Hematopoietic multipotent progenitor cell (in vitro differentiated cells): ENCODE measurements at regions not wholly inside any gene's neighbourhood (a gene's known extent, or its start where the extent isn't known, plus 50 kb on each side); places are given as distances from the start of the nearest gene placed in this dataset.

ENCODE experiments used
- DNase-seq, 3 donors: peaks; one replicate each; pipeline ENCODE4 v3.0.0-alpha.2; 2011 to 2015; ENCODE audit warnings: low read depth in 2 of 3, low spot score in 2 of 3

- DNase-seq = no peak
Observed at GRCh38 chr17:34527908-34528470, 51.4 kb upstream of the TMEM132E start.

- no peak for DNase-seq
Observed at GRCh38 chr17:34527136-34527907, 52.1 kb upstream of the TMEM132E start.

GRCh38 chr17:34525651-34526050 is 53.7 kb upstream of the TMEM132E start:
- no peak for DNase-seq

- DNase-seq = no peak
Observed at GRCh38 chr17:34521955-34522354, 57.4 kb upstream of the TMEM132E start.

- peak in 2 of 3 donors; percentile 37 to 40 for DNase-seq
Observed at GRCh38 chr17:34519282-34519681, 60.1 kb upstream of the TMEM132E start.

DNA sequence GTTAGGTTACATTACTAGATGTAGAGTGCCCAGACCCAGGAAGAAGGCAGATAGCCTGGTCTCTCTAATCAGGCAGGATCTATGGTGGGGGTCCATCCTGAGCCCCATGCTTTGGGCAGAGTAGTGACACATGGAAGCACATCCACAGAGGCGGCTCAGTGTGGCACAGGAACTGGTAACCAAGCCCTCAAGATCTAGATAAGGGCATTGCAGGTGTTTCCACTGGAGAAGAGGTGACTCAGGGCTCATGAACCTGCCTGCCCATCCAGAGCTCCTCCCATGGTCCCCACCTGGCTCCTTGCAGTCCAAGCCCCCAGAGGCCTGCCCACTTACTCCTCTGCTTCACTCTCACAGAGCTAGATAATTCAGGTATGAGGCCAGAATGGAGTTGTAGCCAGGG is 62.0 kb upstream of the TMEM132E start:
- DNase-seq = no peak

DNA sequence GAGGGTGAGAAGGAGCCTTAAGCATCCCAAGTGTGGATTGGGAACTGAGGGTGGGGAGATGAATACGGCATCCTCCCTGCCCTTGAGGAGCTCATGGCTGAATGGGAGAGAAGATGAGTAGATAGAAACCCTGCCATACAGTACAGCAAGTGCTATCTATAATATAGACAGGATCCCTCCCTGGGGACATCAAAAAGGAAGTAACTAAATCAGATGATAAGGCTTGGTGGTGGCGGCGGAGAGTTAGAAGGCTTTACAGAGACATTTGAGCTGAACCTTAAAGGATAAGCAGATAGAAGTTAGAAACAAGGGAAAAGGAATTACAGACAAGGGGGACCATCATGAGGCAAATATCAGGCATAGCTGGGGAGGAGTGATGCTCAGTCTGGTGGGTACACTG is 67.5 kb upstream of the TMEM132E start:
- DNase-seq = no peak

- no peak for DNase-seq
Observed at GRCh38 chr17:34511265-34511664, 68.1 kb upstream of the TMEM132E start.

GRCh38 chr17:34504814-34505484 is 74.4 kb upstream of the TMEM132E start:
- no peak for DNase-seq

DNA sequence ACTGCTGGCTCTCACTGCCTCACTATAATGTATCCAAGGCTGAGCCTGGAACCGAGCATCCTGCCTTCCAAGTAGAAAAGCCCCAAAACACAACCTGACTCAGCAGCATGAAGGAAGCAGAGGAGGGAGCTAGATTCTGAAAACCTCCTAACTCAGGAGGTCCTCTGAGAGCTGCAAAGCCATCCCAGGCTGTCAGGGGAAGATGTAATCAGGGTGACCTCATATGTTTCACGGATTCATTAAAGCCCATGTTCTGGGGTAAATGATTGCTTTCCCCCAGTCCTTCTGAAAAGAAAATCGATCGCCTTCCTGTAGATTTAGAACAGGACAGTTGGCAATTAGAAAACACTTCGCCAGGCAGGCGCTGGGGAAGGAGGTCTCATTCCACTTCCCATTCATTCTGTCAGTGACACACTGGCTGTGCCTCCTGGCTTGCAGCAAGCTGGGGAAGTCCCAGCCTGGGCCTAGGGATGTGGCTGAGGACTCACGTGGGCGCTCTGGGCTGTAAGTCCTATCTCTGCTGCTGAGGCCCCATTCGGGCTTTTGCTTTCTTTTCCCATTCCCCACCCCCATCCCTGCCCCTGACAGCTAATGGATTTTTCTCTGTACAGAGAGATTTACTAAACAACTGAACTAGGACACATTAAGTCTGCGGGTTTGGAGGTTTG is 75.7 kb upstream of the TMEM132E start:
- peak in 2 of 3 donors; percentile 8 to 9 for DNase-seq

DNA sequence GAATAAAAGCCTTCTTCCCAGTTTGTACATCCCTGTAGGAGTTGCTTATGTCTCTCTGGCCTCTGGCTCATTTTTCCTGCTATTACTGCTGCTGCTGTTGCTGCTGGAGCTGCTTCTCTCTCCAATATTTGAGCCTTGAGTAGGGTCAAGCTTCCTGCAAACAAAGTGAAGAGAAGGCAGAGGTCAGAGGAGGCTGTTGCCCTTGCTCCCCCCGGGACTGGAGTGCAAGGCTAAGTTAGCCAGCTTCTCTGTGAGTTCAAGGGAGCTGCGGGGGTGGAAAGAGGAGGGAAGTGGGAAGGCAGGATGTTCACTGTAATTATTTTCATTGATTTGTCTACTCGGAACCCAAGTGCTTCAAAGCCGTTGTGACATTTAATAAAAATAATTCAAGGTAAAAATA is 77.0 kb upstream of the TMEM132E start:
- no peak for DNase-seq

- DNase-seq = peak in 2 of 3 donors; percentile 18 to 65
Observed at GRCh38 chr17:34499576-34499975, 79.8 kb upstream of the TMEM132E start.

- DNase-seq = no peak
Observed at GRCh38 chr17:34493917-34494316, 85.5 kb upstream of the TMEM132E start.

DNA sequence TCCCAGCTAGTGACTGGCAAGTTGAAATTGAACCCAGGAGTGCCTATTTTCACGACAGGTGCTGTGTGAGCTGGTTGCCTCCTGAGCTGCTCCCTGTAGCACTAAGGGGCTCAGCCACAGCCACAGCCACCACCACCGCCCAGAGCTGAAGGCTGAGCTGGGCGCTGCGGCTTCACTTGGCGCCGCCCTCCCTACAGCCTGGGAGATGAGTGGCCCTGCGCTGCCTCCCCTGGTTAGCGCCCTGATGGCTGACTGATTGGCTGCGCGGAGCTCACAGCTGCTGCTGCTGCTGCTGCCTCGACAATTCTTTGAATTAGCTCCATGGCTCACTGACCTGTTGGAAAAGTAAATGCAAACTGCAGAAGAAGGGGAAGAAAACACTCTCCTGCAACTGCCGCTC is 91.8 kb upstream of the TMEM132E start:
- DNase-seq = no peak

DNA sequence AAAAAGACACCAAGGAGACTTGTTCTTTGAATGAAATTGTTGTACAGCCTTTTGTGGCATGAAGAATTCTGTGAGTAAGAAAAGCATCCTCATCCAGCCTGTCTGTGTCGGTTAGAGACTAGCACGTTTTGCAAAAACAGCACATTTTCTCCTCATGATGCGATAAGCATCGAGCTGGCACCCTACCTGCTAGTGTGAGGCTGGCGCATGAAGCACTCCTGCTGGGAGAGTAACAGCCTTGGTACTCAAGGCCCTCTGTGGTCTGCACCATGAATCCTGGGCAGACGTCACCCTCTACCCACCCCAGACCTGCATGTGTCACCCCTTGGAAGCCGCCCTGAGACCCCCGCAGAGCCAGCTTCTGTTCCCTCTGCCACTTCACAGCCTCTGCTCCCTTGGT is 92.6 kb upstream of the TMEM132E start:
- no peak for DNase-seq

GRCh38 chr17:34485999-34486398 is 93.4 kb upstream of the TMEM132E start:
- peak in 2 of 3 donors; percentile 5 to 39 for DNase-seq

DNA sequence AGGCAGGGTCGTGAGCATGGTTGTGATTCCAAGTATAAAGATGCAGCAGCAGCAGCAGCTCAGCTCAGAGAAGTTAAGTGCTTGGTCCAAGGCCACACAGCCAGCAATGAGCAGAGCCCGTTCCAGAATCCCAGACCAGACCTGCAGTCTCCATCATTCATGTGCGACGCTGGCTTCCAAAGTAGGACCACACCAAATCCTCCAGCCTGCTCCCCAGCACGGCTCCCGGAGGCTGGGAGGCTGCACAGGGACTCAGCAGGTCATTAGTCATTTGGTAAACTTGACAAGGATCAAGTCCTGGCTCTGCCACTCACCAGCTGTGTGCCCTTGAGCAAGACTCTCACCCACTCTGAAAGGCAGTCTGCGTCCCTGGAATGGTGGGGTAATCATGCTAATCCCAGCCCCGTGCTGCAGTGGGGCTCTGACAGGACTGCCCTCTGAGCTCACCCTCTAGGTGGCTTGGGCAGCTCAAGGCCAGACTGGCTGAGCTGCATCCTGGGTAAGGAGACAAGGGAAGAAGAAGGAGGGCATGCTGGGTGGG is 95.1 kb upstream of the TMEM132E start:
- no peak for DNase-seq

DNA sequence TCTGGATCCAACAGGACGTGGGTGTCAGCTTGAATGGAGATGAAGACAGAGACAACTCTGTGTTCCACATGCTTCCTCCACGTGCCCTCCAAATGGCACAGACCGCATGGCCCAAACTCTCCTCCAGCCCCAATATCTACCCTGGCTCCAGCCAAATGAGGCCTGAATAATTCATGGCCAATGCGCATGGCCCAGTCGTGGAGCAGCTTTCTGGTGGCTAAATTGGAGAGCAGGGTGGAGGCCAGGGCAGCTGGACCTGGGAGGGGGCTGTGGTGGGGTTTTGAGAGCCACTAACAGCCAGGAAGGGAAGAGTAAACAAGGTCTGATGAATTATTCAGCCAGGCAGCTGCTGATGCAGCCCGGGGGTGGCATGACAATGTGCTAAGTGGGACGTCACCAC is 96.7 kb upstream of the TMEM132E start:
- DNase-seq = no peak

DNA sequence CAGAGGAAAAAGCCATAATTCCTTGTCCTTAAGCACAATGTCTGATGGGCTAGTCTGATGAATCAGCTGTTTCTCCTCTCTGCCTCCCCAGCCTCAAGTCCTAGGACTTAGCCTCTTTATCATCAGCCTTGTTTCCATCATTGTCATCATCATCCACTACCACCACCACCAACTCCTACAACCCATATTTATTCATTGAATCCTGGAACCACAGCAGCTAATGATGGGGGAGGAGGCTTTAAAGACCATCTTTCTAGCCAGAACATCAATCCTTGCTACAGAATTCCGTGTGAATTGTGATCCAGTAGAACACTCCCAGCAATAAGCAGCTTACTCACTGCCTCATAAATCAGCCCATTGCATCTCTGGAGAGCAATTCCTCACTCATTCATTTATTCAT is 97.6 kb upstream of the TMEM132E start:
- no peak for DNase-seq

- DNase-seq = no peak
Observed at GRCh38 chr17:34479371-34479770, 100.0 kb upstream of the TMEM132E start.

DNA sequence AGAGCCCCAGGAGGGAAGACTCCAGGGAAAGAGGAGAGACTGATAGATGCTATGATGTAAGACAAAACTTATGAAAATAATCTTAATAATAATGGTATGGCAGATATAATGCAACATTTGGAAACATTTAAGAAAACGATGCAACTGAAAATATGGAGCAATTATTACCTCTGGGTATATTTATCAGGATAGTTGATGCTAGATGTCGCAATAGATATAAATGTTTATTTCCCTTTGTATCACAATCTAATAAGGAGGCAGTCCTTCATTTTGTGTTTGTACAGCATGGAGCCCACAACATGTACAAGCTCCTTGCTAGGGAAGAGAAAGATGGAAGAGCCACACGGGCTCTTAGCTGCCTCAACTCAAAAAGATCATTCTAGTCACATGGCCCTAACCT is 101.1 kb upstream of the TMEM132E start:
- no peak for DNase-seq
